GM12891 (cell line): ENCODE measurements at regions not wholly inside any gene's neighbourhood (a gene's known extent, or its start where the extent isn't known, plus 50 kb on each side); places are given as distances from the start of the nearest gene placed in this dataset.

Source experiments
- DNase-seq: peaks from one replicate; pipeline ENCODE4 v3.0.0; 2011; ENCODE audit warnings: low spot score; ENCODE audit not compliant: insufficient read length
- FAIRE-seq: peaks from 2 replicates; lab custom pipeline; 2011; peaks lifted over from hg19 to GRCh38; lab: Jason Lieb, UNC
- PAX5 ChIP-seq: IDR thresholded peaks from 2 replicates; pipeline ENCODE4 v1.6.1; 2011; ENCODE audit warnings: low read length, moderate library complexity, mild to moderate bottlenecking; ENCODE audit not compliant: insufficient read depth, severe bottlenecking
- POLR2A ChIP-seq: IDR thresholded peaks from 2 replicates; pipeline ENCODE4 v1.6.1; 2011; ENCODE audit warnings: low read depth, low read length, control low read depth
- POLR2AphosphoS5 ChIP-seq: IDR thresholded peaks from 2 replicates; pipeline ENCODE4 v1.6.1; 2011; ENCODE audit warnings: low read depth, low read length, control low read depth
- POU2F2 ChIP-seq: IDR thresholded peaks from 2 replicates; pipeline ENCODE4 v1.6.1; 2011; ENCODE audit warnings: low read depth, mild to moderate bottlenecking, control low read depth, low read length, moderate library complexity
- SPI1 ChIP-seq: IDR thresholded peaks from 2 replicates; pipeline ENCODE4 v1.6.1; 2011; ENCODE audit warnings: low read depth, low read length, control low read depth
- TAF1 ChIP-seq: IDR thresholded peaks from 2 replicates; pipeline ENCODE4 v1.6.1; 2011; ENCODE audit warnings: low read depth, low read length, control low read depth

DNA sequence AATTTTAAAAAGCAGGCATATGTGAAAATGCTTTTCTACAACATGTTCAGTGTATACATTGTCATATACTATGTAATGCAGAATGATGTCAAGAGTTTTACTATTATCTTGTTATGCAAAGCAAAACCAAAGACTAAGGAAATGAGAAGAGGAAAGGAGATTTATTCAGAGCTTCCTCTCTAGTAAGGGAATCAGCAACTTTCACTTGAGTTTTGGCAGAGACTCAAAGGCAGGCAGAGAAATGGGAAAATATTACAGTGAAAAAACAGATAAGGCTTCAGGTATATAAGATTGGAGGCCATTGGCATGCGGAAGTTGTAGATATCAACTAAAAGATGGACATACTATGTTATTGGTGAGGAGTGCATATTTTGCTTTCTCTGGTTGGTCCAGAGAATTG is 512.0 kb upstream of the PCDH20 start:
- DNase-seq (no peak), FAIRE-seq (no peak)
- TF ChIP-seq PAX5 (no peak), TAF1 (no peak), POLR2AphosphoS5 (no peak), POLR2A (no peak), POU2F2 (no peak), SPI1 (no peak)

DNA sequence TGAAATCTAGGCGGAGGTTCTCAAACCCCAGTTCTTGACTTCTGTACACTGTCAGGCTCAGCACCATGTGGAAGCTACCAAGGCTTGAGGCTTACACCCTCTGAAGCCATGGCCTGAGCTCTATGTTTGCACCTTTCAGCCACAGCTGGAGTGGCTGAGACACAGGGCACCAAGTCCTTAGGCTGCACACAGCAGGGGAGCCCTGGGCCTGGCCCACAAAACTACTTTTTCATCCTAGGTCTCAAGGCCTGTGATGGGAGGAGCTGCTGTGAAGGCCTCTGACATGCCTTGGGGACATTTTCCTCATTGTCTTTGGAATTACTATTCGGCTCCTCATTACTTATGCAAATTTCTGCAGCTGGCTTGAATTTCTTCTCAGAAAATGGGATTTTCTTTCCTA is 503.2 kb upstream of the PCDH20 start:
- no peak for DNase-seq
- FAIRE-seq: no peak
- TF ChIP-seq PAX5: no peak
- no peak for TF ChIP-seq TAF1
- TF ChIP-seq POLR2A: no peak
- TF ChIP-seq SPI1: no peak
- no peak for TF ChIP-seq POLR2AphosphoS5
- TF ChIP-seq POU2F2: no peak

DNA sequence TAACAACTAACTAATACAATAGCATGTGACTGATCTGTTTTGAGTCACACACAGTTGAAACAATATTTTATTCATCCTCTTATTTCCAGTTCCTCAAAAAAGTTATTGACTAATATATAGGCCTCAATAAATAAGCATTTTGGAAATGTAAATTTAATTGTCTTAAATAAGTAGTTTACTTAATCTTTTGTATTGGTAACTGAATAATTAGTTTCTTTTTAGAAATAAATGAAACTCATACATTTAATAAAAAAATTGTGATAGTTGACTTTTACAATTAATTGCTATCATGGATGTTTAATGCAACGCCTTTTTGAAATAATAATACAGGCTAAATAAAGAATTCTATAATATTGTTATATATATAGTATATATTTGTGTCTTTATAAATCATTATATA is 500.8 kb upstream of the PCDH20 start:
- FAIRE-seq (no peak), DNase-seq (no peak)
- TF ChIP-seq PAX5: no peak
- no peak for TF ChIP-seq POLR2AphosphoS5
- no peak for TF ChIP-seq POLR2A

DNA sequence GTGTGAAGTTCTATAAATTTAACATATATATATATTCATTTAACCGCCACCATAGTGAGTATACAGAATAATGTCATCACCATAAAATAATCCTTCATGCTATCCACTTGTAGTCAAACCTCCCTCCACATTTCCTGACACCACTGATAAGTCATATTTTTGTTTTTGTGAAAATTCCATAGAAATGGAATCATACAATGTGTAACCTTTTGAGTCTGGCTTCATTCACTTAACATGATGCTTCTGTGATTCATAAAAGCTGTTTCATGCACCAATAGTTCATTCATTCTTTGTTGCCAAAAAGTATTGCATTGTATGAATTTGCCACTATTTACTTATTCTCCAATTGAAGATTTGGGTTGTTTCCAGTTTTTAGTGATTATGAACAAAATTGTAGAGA is 497.5 kb upstream of the PCDH20 start:
- FAIRE-seq: no peak
- no peak for TF ChIP-seq POLR2A
- TF ChIP-seq POU2F2: no peak
- no peak for TF ChIP-seq SPI1
- TF ChIP-seq POLR2AphosphoS5: no peak
- TF ChIP-seq TAF1: no peak
- DNase-seq: no peak

DNA sequence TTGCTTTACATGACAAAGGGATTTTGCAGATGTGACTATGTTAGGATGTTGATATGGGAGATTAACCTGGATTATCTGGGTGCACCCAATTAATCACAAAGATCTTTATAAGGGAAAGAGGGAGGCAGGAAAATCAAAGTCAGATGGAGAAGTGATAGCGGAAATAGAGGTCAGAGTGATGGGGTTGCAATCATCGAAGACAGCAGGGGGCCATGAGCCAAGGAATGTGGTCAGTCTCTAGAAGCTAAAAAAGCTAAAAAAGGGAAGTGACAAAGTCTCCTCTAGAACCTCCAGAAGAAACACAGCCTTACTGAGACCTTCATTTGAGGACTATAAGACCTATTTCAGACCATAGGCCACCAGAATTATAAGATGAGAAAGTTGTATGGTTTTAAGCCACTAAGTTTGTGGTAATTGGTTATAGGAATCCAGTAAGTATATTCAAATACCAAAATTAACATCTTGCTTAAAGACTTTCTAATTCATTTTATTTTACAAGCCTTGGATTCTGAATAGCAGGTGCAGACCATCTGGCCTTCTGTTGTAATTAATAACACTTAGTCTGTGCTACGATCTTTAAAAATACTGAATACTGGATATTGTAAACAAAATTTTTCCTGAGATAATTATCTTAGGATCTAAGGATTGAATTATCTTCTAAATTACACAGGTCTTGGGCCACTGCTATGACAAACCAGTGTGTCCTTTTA is 493.4 kb upstream of the PCDH20 start:
- FAIRE-seq (no peak), DNase-seq (no peak)
- TF ChIP-seq PAX5 (no peak), TAF1 (no peak), POU2F2 (no peak), SPI1 (peak; percentile 38; the same call in 1 of the 2 replicates)

DNA sequence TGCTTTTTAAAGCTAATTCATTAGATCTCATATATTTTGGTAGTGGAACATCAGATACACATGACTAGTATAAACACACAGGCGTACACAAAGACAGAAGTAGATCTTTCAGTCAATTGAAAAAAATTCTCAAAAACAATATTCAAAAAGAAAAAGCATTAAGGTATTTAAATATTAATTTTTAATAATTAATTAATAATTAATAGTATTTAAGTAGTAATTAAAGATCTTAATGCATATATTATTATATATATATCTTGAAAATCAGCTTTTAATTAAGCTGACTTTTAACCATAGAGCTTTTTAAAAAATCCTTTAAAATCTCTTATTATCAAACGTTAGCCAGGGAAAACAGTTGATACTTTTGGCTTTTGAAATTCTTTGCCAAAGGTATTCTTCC is 489.4 kb upstream of the PCDH20 start:
- no peak for DNase-seq
- TF ChIP-seq POLR2A (no peak), SPI1 (no peak), PAX5 (no peak), TAF1 (no peak), POLR2AphosphoS5 (no peak), POU2F2 (no peak)
- FAIRE-seq: no peak

DNA sequence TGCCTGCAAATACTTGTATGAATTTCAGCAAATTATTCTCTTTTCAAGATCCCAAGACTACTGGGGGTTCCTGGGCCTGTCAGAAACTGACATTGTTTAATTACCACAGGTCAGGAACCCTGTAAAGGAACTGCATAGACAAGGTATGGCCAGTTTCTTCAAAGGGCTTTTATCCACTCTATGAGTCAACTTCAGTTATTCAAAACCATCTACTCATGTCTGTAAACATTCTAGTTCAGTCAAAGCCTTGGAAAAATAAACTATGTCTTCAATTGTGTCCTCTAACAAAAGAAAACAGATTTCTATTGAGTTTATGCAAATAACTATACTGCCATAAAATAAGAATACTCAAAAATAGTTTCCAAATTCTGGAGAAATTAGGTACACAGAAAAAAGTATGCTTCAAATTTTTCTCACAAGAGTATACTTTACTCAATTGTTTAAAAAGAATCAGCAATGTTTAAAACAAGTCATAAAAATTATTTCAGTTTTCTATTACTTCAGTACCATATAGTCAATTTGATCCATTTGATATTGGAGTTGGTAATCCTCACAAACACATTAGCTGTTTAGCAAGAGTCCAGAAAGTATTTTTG is 486.4 kb upstream of the PCDH20 start:
- no peak for DNase-seq
- TF ChIP-seq PAX5 (no peak), POLR2AphosphoS5 (no peak), TAF1 (no peak), POU2F2 (no peak), POLR2A (no peak), SPI1 (no peak)
- no peak for FAIRE-seq

DNA sequence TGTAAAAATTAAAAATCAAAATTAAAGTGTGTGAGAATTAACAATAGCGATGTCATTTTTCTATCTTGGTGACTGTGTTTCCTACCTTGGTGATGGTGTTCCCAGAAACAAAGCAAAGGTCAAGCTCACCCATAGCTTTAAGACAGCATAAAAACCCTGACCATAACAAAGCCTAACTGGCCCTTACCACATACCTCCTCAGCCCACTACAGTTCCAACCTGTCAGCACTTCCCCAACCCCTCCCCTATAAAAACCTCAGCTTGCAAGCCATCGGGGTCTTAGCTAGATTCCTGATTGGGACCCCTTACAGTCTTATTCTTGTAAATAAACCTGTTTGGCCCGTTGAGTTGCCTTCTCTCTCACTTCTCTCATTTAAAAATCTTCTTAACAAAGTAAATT is 484.4 kb upstream of the PCDH20 start:
- TF ChIP-seq SPI1 (no peak), TAF1 (no peak), POLR2A (no peak), PAX5 (no peak), POU2F2 (no peak), POLR2AphosphoS5 (no peak)
- DNase-seq (no peak), FAIRE-seq (no peak)

DNA sequence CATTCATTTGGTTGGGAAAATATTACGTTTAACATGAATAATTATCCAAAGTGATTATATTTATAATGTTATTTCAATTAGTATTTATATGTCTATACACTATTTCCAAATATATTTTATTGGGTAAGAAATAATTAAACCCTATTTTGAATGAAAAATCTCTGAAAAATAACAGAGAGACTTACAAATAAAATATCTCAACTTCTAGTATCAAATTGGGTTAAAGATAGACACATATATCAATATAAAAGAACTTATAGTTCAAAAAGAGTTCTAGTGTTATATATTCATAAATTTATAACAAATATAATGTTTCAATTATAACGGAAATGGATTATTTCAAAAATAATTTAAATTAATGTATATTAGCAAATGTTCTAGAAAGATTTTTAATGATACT is 482.6 kb upstream of the PCDH20 start:
- TF ChIP-seq POU2F2 (no peak), POLR2AphosphoS5 (no peak), TAF1 (no peak), SPI1 (no peak), POLR2A (no peak), PAX5 (no peak)
- no peak for FAIRE-seq
- DNase-seq: no peak

DNA sequence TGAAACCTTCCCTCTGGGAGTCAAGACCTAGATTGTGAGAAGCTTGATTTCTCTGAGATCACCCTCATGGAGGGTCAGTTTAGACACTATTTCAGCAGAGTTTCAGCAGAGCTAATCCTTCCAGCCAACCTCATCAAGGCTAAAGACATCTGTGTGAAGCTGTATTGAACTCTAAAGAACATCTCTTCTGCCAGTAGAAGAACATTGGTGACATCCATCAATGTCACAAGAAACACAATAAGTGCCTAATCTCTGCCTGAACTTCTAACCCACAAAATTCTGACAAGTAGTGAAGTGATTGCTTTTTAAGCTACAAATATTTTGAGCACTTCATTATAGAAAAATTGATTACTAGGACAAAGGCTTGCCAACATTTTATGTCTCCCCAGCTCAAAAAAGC is 475.8 kb upstream of the PCDH20 start:
- TF ChIP-seq POLR2A: no peak
- no peak for TF ChIP-seq SPI1
- no peak for TF ChIP-seq TAF1
- no peak for TF ChIP-seq POLR2AphosphoS5
- TF ChIP-seq POU2F2: no peak
- TF ChIP-seq PAX5: no peak
- no peak for DNase-seq
- FAIRE-seq: no peak
